ENCODE measurements at regions not wholly inside any gene's neighbourhood (a gene's known extent, or its start where the extent isn't known, plus 50 kb on each side); places are given as distances from the start of the nearest gene placed in this dataset.

DNA sequence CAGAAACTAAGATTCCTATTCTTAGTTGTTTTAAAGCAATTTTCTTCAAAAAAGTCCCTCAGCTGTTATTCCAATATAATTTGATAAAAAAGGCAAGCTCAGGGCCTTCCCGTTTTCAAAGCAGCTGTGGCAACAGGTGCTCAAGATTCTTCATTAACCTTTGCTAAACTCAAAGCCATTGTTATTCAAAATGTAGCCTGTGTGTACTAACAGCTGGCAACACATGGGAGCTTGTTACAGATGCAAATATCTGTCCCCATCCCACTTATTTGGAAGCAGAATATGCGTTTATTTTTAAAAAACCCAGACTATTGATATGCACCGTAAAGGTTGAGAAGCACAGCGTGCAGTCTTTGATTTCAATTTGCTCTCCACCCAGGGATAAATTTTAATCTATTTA is 210.4 kb upstream of the SYT10 start:
- Histone ChIP-seq H3K4me1 (ENCODE audit: control insufficient read depth in 3 of 3, insufficient read depth in 2 of 3, low read depth in 1 of 3, low read length in 2 of 3) (no peaks in the 10 kb centered on the region), H3K9me3 (ENCODE audit: control insufficient read depth in 2 of 2, insufficient read depth in 1 of 2, low read depth in 1 of 2, low read length in 1 of 2) (no peaks in the 10 kb centered on the region), H3K27ac (ENCODE audit: low read depth in 1 of 3, low read length in 2 of 3) (no peak overlapping the region), H3K36me3 (ENCODE audit: control insufficient read depth in 3 of 3, insufficient read depth in 2 of 3, low read depth in 1 of 3, low read length in 3 of 3) (no peaks in the 10 kb centered on the region), H3K4me3 (ENCODE audit: low read depth in 1 of 3, low read length in 3 of 3) (no peak overlapping the region), H3K27me3 (ENCODE audit: control insufficient read depth in 3 of 3, insufficient read depth in 3 of 3, low read length in 3 of 3) (no peaks in the 10 kb centered on the region)
- DNase-seq (no peak), FAIRE-seq (no peak)
- 77 to 82% (median 77%) methylated on average over 4 of the region's 4 CpGs for WGBS, 3 donors

DNA sequence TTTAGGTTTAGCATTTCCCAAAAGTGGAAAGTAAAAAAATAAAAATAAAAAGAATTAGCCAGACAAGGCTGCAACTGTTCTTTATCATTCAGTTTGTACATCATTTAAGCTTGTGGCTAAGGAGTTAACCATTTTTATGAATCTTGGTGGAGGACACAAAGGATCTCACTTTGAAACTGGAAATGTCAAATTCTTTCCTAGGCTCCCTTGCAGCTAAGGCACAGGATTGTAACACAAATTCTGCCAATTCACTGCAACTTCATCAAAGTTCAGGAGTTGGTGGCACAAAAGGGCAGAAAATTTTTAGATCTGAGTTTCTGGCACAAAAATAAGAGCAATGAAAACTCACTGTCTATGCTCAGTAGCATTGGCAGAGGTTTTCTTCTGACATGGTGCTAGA is 211.2 kb upstream of the SYT10 start:
- H3K4me3 ChIP-seq (ENCODE audit: low read depth in 1 of 3, low read length in 3 of 3), result no peak overlapping the region
- no peaks in the 10 kb centered on the region for H3K27me3 ChIP-seq (ENCODE audit: control insufficient read depth in 3 of 3, insufficient read depth in 3 of 3, low read length in 3 of 3)
- no peaks in the 10 kb centered on the region for H3K9me3 ChIP-seq (ENCODE audit: control insufficient read depth in 2 of 2, insufficient read depth in 1 of 2, low read depth in 1 of 2, low read length in 1 of 2)
- H3K27ac ChIP-seq (ENCODE audit: low read depth in 1 of 3, low read length in 2 of 3), result no peak overlapping the region
- FAIRE-seq, result no peak
- no peaks in the 10 kb centered on the region for H3K36me3 ChIP-seq (ENCODE audit: control insufficient read depth in 3 of 3, insufficient read depth in 2 of 3, low read depth in 1 of 3, low read length in 3 of 3)
- no peaks in the 10 kb centered on the region for H3K4me1 ChIP-seq (ENCODE audit: control insufficient read depth in 3 of 3, insufficient read depth in 2 of 3, low read depth in 1 of 3, low read length in 2 of 3)
- DNase-seq, result no peak

DNA sequence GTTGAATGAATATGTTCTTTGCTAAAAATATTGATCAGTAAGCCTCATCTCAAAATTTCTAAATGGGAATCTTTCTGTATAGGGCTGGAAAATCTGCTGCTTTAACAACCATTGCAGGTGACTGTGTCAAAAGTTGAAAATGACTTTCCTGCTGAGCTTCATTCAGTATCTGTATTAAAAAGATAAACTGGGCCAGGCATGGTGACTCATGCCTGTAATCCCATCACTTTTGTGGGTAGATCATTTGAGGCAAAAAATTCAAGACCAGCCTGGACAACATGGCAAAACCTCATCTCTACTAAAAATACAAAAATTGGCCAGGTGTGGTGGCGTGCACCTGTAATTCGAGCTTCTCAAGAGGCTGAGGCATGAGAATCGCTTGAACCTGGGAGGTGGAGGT is 213.7 kb upstream of the SYT10 start:
- no peaks in the 10 kb centered on the region for H3K27me3 ChIP-seq (ENCODE audit: control insufficient read depth in 3 of 3, insufficient read depth in 3 of 3, low read length in 3 of 3)
- 86 to 94% (median 92%) methylated on average over 3 of the region's 3 CpGs for WGBS, 3 donors
- H3K27ac ChIP-seq (ENCODE audit: low read depth in 1 of 3, low read length in 2 of 3), result no peak overlapping the region
- H3K4me3 ChIP-seq (ENCODE audit: low read depth in 1 of 3, low read length in 3 of 3), result no peak overlapping the region
- no peaks in the 10 kb centered on the region for H3K36me3 ChIP-seq (ENCODE audit: control insufficient read depth in 3 of 3, insufficient read depth in 2 of 3, low read depth in 1 of 3, low read length in 3 of 3)
- no peaks in the 10 kb centered on the region for H3K9me3 ChIP-seq (ENCODE audit: control insufficient read depth in 2 of 2, insufficient read depth in 1 of 2, low read depth in 1 of 2, low read length in 1 of 2)
- FAIRE-seq (no peak), DNase-seq (no peak)
- no peaks in the 10 kb centered on the region for H3K4me1 ChIP-seq (ENCODE audit: control insufficient read depth in 3 of 3, insufficient read depth in 2 of 3, low read depth in 1 of 3, low read length in 2 of 3)

DNA sequence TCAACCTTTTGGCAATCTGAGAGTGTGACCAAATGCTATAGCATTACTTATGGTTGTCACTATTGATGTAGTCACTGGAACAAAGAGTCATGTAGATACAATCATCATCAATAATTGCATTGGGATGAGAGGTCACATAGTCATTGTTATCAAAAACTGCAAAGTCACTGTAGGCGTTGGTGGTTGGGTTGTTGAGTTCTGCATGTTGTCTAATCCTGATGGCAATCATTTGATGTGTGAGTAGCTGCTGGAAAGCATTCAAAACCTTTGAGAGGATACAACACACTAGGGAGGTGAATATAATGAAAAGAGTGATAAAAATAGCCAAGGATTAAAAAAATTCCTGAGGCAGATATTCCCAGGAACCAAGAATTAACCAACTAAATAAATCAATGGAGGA is 214.7 kb upstream of the SYT10 start:
- no peak for FAIRE-seq
- WGBS, 3 donors, result 21 to 55% (median 32%) methylated on average over 1 of the region's 1 CpG
- DNase-seq, result no peak
- no peak overlapping the region for H3K4me3 ChIP-seq (ENCODE audit: low read depth in 1 of 3, low read length in 3 of 3)
- no peaks in the 10 kb centered on the region for H3K4me1 ChIP-seq (ENCODE audit: control insufficient read depth in 3 of 3, insufficient read depth in 2 of 3, low read depth in 1 of 3, low read length in 2 of 3)
- H3K27me3 ChIP-seq (ENCODE audit: control insufficient read depth in 3 of 3, insufficient read depth in 3 of 3, low read length in 3 of 3), result no peaks in the 10 kb centered on the region
- no peaks in the 10 kb centered on the region for H3K9me3 ChIP-seq (ENCODE audit: control insufficient read depth in 2 of 2, insufficient read depth in 1 of 2, low read depth in 1 of 2, low read length in 1 of 2)
- H3K27ac ChIP-seq (ENCODE audit: low read depth in 1 of 3, low read length in 2 of 3), result no peak overlapping the region
- no peaks in the 10 kb centered on the region for H3K36me3 ChIP-seq (ENCODE audit: control insufficient read depth in 3 of 3, insufficient read depth in 2 of 3, low read depth in 1 of 3, low read length in 3 of 3)

DNA sequence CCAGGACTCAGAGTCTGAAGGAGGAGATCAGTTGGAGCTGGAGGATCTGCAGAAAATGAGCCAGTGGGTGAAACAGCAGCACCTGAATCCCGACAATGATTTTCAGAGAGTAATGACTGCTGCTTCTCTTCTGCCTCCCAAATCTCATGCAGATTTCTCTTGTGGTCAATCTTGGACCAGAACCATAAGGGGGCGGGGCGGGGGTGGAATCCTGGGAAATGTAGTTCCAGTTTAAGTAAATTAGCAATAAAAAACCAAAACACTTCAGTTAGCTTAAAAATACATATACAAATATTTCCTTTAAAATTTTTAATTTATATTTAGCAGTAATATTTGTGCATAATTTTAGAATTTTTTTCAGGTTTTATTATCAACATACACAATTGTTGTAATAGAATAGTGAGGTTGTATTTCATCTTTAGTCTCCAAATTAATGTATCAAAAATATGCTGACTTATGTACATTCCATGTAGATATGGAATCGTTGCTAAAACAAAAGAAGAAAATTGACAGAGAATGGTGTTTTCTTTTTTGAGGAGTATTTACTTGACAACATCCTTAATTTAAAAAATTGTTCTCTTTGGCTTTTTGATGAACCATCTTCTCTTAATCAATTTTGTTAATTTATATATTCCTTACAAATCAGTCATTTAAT is 223.5 kb upstream of the SYT10 start:
- no peaks in the 10 kb centered on the region for H3K9me3 ChIP-seq (ENCODE audit: control insufficient read depth in 2 of 2, insufficient read depth in 1 of 2, low read depth in 1 of 2, low read length in 1 of 2)
- FAIRE-seq, result peak; percentile 10

DNA sequence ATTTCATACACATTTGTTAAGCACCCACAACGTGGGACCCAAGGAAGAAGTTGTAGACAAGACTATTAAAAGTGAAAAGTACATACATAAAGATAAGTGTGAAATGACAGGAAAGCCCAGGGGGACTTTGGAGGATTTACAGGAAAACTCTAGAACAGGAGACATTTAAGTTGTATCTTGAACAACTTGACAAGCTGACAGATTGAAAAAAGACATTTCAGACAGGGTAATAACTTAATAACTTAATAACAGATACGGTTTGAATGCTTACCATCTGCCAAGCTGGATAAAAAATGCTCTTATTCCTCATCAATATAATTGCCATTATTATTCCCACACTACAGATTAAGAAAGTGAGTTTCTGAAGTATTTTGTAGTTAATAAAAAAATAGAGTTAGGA is 229.7 kb upstream of the SYT10 start:
- no peaks in the 10 kb centered on the region for H3K36me3 ChIP-seq (ENCODE audit: control insufficient read depth in 3 of 3, insufficient read depth in 2 of 3, low read depth in 1 of 3, low read length in 3 of 3)
- WGBS, 3 donors, result 32 to 52% (median 37%) methylated on average over 2 of the region's 2 CpGs
- H3K4me3 ChIP-seq (ENCODE audit: low read depth in 1 of 3, low read length in 3 of 3), result no peak overlapping the region
- no peaks in the 10 kb centered on the region for H3K4me1 ChIP-seq (ENCODE audit: control insufficient read depth in 3 of 3, insufficient read depth in 2 of 3, low read depth in 1 of 3, low read length in 2 of 3)
- no peaks in the 10 kb centered on the region for H3K27me3 ChIP-seq (ENCODE audit: control insufficient read depth in 3 of 3, insufficient read depth in 3 of 3, low read length in 3 of 3)
- FAIRE-seq (no peak), DNase-seq (no peak)
- H3K27ac ChIP-seq (ENCODE audit: low read depth in 1 of 3, low read length in 2 of 3), result no peak overlapping the region
- H3K9me3 ChIP-seq (ENCODE audit: control insufficient read depth in 2 of 2, insufficient read depth in 1 of 2, low read depth in 1 of 2, low read length in 1 of 2), result no peaks in the 10 kb centered on the region

More for the DNA sequence above, 223.5 kb upstream of the SYT10 start:
- WGBS, 3 donors, result 71 to 80% (median 80%) methylated on average over 4 of the region's 4 CpGs
- no peaks in the 10 kb centered on the region for H3K27me3 ChIP-seq (ENCODE audit: control insufficient read depth in 3 of 3, insufficient read depth in 3 of 3, low read length in 3 of 3)
- no peak overlapping the region for H3K27ac ChIP-seq (ENCODE audit: low read depth in 1 of 3, low read length in 2 of 3)
- H3K4me1 ChIP-seq (ENCODE audit: control insufficient read depth in 3 of 3, insufficient read depth in 2 of 3, low read depth in 1 of 3, low read length in 2 of 3), result no peaks in the 10 kb centered on the region
- no peak overlapping the region for H3K4me3 ChIP-seq (ENCODE audit: low read depth in 1 of 3, low read length in 3 of 3)
- no peaks in the 10 kb centered on the region for H3K36me3 ChIP-seq (ENCODE audit: control insufficient read depth in 3 of 3, insufficient read depth in 2 of 3, low read depth in 1 of 3, low read length in 3 of 3)
- no peak for DNase-seq

DNA sequence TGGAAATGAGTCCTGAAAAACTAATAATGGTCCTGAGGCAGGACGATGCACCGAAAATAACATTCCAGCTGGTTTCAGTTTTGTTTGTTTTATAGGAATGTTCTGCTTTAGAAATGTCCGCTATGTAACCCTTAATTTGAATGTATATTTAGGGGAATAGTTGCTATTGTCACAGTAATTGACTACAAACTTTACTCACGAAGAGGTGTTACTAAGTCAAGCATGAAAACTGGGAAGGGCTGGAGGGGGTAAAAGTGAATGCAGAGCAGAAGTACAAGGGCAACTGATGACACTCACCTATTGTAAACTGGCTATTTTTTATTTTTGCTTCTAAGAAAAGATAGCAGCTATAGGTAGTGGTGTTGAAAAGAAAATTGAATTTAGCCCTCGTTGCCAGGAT is 230.7 kb upstream of the SYT10 start:
- H3K27ac ChIP-seq (ENCODE audit: low read depth in 1 of 3, low read length in 2 of 3), result no peak overlapping the region
- H3K9me3 ChIP-seq (ENCODE audit: control insufficient read depth in 2 of 2, insufficient read depth in 1 of 2, low read depth in 1 of 2, low read length in 1 of 2), result no peaks in the 10 kb centered on the region
- no peaks in the 10 kb centered on the region for H3K4me1 ChIP-seq (ENCODE audit: control insufficient read depth in 3 of 3, insufficient read depth in 2 of 3, low read depth in 1 of 3, low read length in 2 of 3)
- H3K36me3 ChIP-seq (ENCODE audit: control insufficient read depth in 3 of 3, insufficient read depth in 2 of 3, low read depth in 1 of 3, low read length in 3 of 3), result no peaks in the 10 kb centered on the region
- 45 to 54% (median 49%) methylated on average over 5 of the region's 5 CpGs for WGBS, 3 donors
- no peak for DNase-seq
- H3K27me3 ChIP-seq (ENCODE audit: control insufficient read depth in 3 of 3, insufficient read depth in 3 of 3, low read length in 3 of 3), result no peaks in the 10 kb centered on the region
- H3K4me3 ChIP-seq (ENCODE audit: low read depth in 1 of 3, low read length in 3 of 3), result no peak overlapping the region
- FAIRE-seq, result no peak

DNA sequence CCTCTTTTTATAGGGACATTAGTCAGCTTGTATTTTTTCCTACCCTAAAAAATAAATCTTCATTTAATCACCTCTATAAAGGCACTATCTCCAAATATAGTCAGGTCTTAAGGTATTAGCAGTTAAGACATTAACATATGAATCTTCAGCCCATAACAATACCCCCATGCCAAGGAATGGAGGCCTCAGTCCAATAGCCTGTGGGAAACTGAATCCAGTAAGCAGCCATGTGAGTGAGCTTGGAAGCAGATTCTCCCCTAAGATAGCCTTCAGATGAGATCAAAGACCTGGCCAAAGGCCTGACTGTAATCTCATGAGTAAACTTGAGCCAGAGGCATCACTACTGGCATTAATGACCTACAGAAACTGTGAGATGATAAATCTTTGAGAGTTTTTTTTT is 232.1 kb upstream of the SYT10 start:
- no peak overlapping the region for H3K27ac ChIP-seq (ENCODE audit: low read depth in 1 of 3, low read length in 2 of 3)
- no peak for FAIRE-seq
- no peaks in the 10 kb centered on the region for H3K9me3 ChIP-seq (ENCODE audit: control insufficient read depth in 2 of 2, insufficient read depth in 1 of 2, low read depth in 1 of 2, low read length in 1 of 2)
- no peaks in the 10 kb centered on the region for H3K36me3 ChIP-seq (ENCODE audit: control insufficient read depth in 3 of 3, insufficient read depth in 2 of 3, low read depth in 1 of 3, low read length in 3 of 3)
- H3K4me1 ChIP-seq (ENCODE audit: control insufficient read depth in 3 of 3, insufficient read depth in 2 of 3, low read depth in 1 of 3, low read length in 2 of 3), result no peaks in the 10 kb centered on the region
- H3K4me3 ChIP-seq (ENCODE audit: low read depth in 1 of 3, low read length in 3 of 3), result no peak overlapping the region
- H3K27me3 ChIP-seq (ENCODE audit: control insufficient read depth in 3 of 3, insufficient read depth in 3 of 3, low read length in 3 of 3), result no peaks in the 10 kb centered on the region
- DNase-seq, result no peak

DNA sequence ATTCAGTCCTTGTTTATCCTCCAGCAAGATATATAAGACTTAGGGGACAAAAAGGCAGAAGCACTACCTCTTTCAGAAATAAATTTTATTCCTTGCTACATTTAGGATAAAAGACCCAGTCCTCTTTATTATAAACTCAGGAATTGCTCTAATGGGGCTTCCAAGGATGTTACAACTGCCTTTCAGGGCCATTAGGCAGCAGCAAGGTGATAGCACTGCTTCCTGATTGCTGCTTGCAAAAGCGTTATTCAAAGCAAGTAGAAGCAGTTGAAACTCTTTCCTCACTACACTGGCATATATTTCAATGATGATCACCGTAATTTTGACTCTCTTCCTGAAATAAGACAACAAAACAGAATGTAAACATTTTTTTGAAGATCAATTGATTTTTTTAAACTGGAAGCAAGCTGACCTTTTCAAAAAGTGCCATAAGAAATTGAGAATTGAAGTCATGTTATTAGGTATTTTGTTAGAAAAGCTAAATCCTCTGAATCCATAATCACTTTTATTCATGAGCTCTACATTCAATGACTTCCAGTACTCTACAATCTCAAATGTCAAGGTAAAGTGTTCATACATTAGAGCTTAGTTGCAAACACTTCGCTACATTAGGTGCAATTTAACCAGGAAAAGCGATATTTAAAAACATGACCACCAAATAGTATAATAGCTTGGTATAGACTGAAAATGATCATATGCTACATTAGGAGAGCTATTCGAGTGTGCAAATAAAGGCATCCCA is 233.4 kb upstream of the SYT10 start:
- H3K36me3 ChIP-seq (ENCODE audit: control insufficient read depth in 3 of 3, insufficient read depth in 2 of 3, low read depth in 1 of 3, low read length in 3 of 3), result no peaks in the 10 kb centered on the region
- DNase-seq, result no peak
- FAIRE-seq, result no peak
- WGBS, 3 donors, result 72 to 84% (median 80%) methylated on average over 5 of the region's 5 CpGs
- H3K4me1 ChIP-seq (ENCODE audit: control insufficient read depth in 3 of 3, insufficient read depth in 2 of 3, low read depth in 1 of 3, low read length in 2 of 3), result no peaks in the 10 kb centered on the region
- H3K27ac ChIP-seq (ENCODE audit: low read depth in 1 of 3, low read length in 2 of 3), result no peak overlapping the region
- no peak overlapping the region for H3K4me3 ChIP-seq (ENCODE audit: low read depth in 1 of 3, low read length in 3 of 3)
- H3K27me3 ChIP-seq (ENCODE audit: control insufficient read depth in 3 of 3, insufficient read depth in 3 of 3, low read length in 3 of 3), result no peaks in the 10 kb centered on the region
- H3K9me3 ChIP-seq (ENCODE audit: control insufficient read depth in 2 of 2, insufficient read depth in 1 of 2, low read depth in 1 of 2, low read length in 1 of 2), result no peaks in the 10 kb centered on the region
